A549 (cell line): ENCODE measurements at regions not wholly inside any gene's neighbourhood (a gene's known extent, or its start where the extent isn't known, plus 50 kb on each side); places are given as distances from the start of the nearest gene placed in this dataset.

Source experiments
- ATAC-seq, 2 experiments: fragments of 200-7000 bp in 1 of 2; fragments of >200 bp in 1 of 2; cut with Nextera tagmentation in 1 of 2; cut with Tn5 transposase in 1 of 2; 3 replicates each; pipeline versions ENCODE4 v1.8.0 to v1.9.1; 2018 to 2020; ENCODE audit warnings: mild to moderate bottlenecking in 1 of 2, moderate library complexity in 1 of 2
- CTCF ChIA-PET: fragments of 300-600 bp; sonication (Branson Sonifier 250); formaldehyde crosslinking; extraction: SDS; loops from one replicate; lab custom pipeline; 2021; ENCODE audit warnings: antibody characterized with exemption, inconsistent platforms; lab: Yijun Ruan, JAX
- POLR2A ChIA-PET: fragments of 350-600 bp; formaldehyde crosslinking; extraction: SDS; loops from one replicate; lab custom pipeline; 2021; ENCODE audit warnings: antibody characterized with exemption, inconsistent platforms; lab: Yijun Ruan, JAX
- DNase-seq, 2 experiments: peaks; one replicate each; pipeline versions ENCODE4 v3.0.0 to v3.0.0-alpha.2; 2011 to 2016; ENCODE audit warnings: low read depth in 1 of 2, low spot score in 1 of 2
- FAIRE-seq: peaks from 2 replicates; lab custom pipeline; 2011; peaks lifted over from hg19 to GRCh38; lab: Jason Lieb, UNC
- H3K27ac ChIP-seq, 2 experiments: fragments of >200 bp; sonication (Bioruptor Twin); formaldehyde crosslinking; 3 replicates each; pipeline ENCODE4 v1.5.1; 2016 to 2017
- H3K4me1 ChIP-seq: fragments of >200 bp; sonication (Bioruptor Twin); formaldehyde crosslinking; 3 replicates; pipeline ENCODE4 v1.6.1; 2016
- H3K4me2 ChIP-seq: fragments of >200 bp; sonication (Bioruptor Twin); formaldehyde crosslinking; 3 replicates; pipeline ENCODE4 v1.6.1; 2016
- H3K4me3 ChIP-seq: fragments of >200 bp; sonication (Bioruptor Twin); formaldehyde crosslinking; 3 replicates; pipeline ENCODE4 v1.5.1; 2016
- H3K9me3 ChIP-seq: fragments of >200 bp; sonication (Bioruptor Twin); formaldehyde crosslinking; 3 replicates; pipeline ENCODE4 v1.6.1; 2016
- CBX2 ChIP-seq: fragments of 200-600 bp; sonication (generic); IDR thresholded peaks from 2 replicates; pipeline ENCODE4 v1.6.1; 2016; ENCODE audit warnings: low read depth, mild to moderate bottlenecking, borderline replicate concordance
- CBX8 ChIP-seq: fragments of 200-600 bp; sonication (generic); IDR thresholded peaks from 2 replicates; pipeline ENCODE4 v1.6.1; 2016
- CHD2 ChIP-seq: fragments of 150-350 bp; IDR thresholded peaks from 2 replicates; pipeline ENCODE4 v1.6.1; 2014; ENCODE audit warnings: low read length; ENCODE audit not compliant: partially characterized antibody
- EHMT2 ChIP-seq: fragments of 200-600 bp; sonication (generic); IDR thresholded peaks from 2 replicates; pipeline ENCODE4 v1.6.1; 2016; ENCODE audit warnings: antibody characterized with exemption, low read depth, mild to moderate bottlenecking, moderate library complexity
- EP300 ChIP-seq, 2 experiments: fragments of >200 bp; sonication (Bioruptor Twin); formaldehyde crosslinking; IDR thresholded peaks; 2 replicates in 1 of 2; 3 replicates in 1 of 2; pipeline ENCODE4 v1.6.1; 2016 to 2017
- ESRRA ChIP-seq: fragments of 150-350 bp; IDR thresholded peaks from 2 replicates; pipeline ENCODE4 v1.6.1; 2014; ENCODE audit warnings: mild to moderate bottlenecking, low read length, borderline replicate concordance
- FOSB ChIP-seq: fragments of 250-450 bp; sonication (Bioruptor Pico); IDR thresholded peaks from 2 replicates; pipeline ENCODE4 v1.5.0; 2020; ENCODE audit warnings: mild to moderate bottlenecking, moderate library complexity
- FOSL2 ChIP-seq, 2 experiments: fragments of 450-650 bp in 1 of 2; fragments of >200 bp in 1 of 2; sonication (Bioruptor Twin) in 1 of 2; formaldehyde crosslinking; IDR thresholded peaks; 2 replicates each; pipeline versions ENCODE4 v1.5.0 to v1.6.1; 2016 to 2020; ENCODE audit warnings: mild to moderate bottlenecking in 1 of 2, moderate library complexity in 1 of 2
- FOXS1 ChIP-seq: fragments of 250-450 bp; sonication (Bioruptor Pico); IDR thresholded peaks from 2 replicates; pipeline ENCODE4 v1.5.0; 2020; ENCODE audit warnings: mild to moderate bottlenecking, moderate library complexity
- GATA3 ChIP-seq: IDR thresholded peaks from 2 replicates; pipeline ENCODE4 v1.6.1; 2012; ENCODE audit warnings: borderline replicate concordance
- HEYL ChIP-seq: fragments of 250-450 bp; sonication (Bioruptor Pico); IDR thresholded peaks from 2 replicates; pipeline ENCODE4 v1.8.0; 2021; ENCODE audit warnings: mild to moderate bottlenecking, moderate library complexity
- HOXA7 ChIP-seq: fragments of 250-450 bp; sonication (Bioruptor Pico); IDR thresholded peaks from 2 replicates; pipeline ENCODE4 v1.5.0; 2020; ENCODE audit warnings: mild to moderate bottlenecking, moderate library complexity
- HOXB5 ChIP-seq: fragments of 250-450 bp; sonication (Bioruptor Pico); IDR thresholded peaks from 2 replicates; pipeline ENCODE4 v1.5.0; 2020; ENCODE audit warnings: mild to moderate bottlenecking, moderate library complexity
- JUNB ChIP-seq: fragments of >200 bp; sonication (Bioruptor Twin); formaldehyde crosslinking; IDR thresholded peaks from 2 replicates; pipeline ENCODE4 v1.6.1; 2016
- KDM5A ChIP-seq: fragments of 200-600 bp; sonication (generic); IDR thresholded peaks from 2 replicates; pipeline ENCODE4 v1.6.1; 2016; ENCODE audit warnings: antibody characterized with exemption, mild to moderate bottlenecking
- NFE2L2 ChIP-seq: fragments of 150-350 bp; conservative IDR thresholded peaks from 2 replicates; pipeline ENCODE4 v1.6.1; 2014; ENCODE audit warnings: low read length
- NR3C1 ChIP-seq: fragments of >200 bp; sonication (Bioruptor Twin); formaldehyde crosslinking; IDR thresholded peaks from 3 replicates; pipeline ENCODE4 v1.6.1; 2017
- RAD21 ChIP-seq, 2 experiments: fragments of >200 bp in 1 of 2; sonication (Bioruptor Twin) in 1 of 2; formaldehyde crosslinking in 1 of 2; IDR thresholded peaks in 1 of 2; conservative IDR thresholded peaks in 1 of 2; 2 replicates in 1 of 2; 3 replicates in 1 of 2; pipeline ENCODE4 v1.6.1; 2012 to 2018; ENCODE audit warnings: inconsistent platforms in 1 of 2
- RCOR1 ChIP-seq: fragments of 150-350 bp; IDR thresholded peaks from 2 replicates; pipeline ENCODE4 v1.6.1; 2014; ENCODE audit warnings: antibody characterized with exemption, low read length, low read depth
- RFX5 ChIP-seq: fragments of 450-650 bp; IDR thresholded peaks from 2 replicates; pipeline ENCODE4 v1.7.1; 2014; ENCODE audit warnings: antibody characterized with exemption, mild to moderate bottlenecking, moderate library complexity
- RNF2 ChIP-seq: fragments of 200-600 bp; sonication (generic); IDR thresholded peaks from 2 replicates; pipeline ENCODE4 v1.6.1; 2016; ENCODE audit warnings: low read depth, mild to moderate bottlenecking, antibody characterized with exemption, moderate library complexity, borderline replicate concordance
- SMC3 ChIP-seq: fragments of >200 bp; sonication (Bioruptor Twin); formaldehyde crosslinking; IDR thresholded peaks from 3 replicates; pipeline ENCODE4 v1.6.1; 2018; ENCODE audit warnings: inconsistent platforms
- TFCP2L1 ChIP-seq: fragments of 250-450 bp; sonication (Bioruptor Pico); IDR thresholded peaks from 2 replicates; pipeline ENCODE4 v1.5.0; 2021; ENCODE audit warnings: mild to moderate bottlenecking
- TP53 ChIP-seq: fragments of 250-450 bp; sonication (Bioruptor Pico); IDR thresholded peaks from 2 replicates; pipeline ENCODE4 v1.5.0; 2021; ENCODE audit warnings: mild to moderate bottlenecking, moderate library complexity
- ZFP36 ChIP-seq: fragments of 450-650 bp; IDR thresholded peaks from 2 replicates; pipeline ENCODE4 v1.6.1; 2014; ENCODE audit warnings: borderline replicate concordance; ENCODE audit not compliant: partially characterized antibody
- ZSCAN20 ChIP-seq: fragments of 250-450 bp; sonication (Bioruptor Pico); IDR thresholded peaks from 2 replicates; pipeline ENCODE4 v1.8.0; 2022; ENCODE audit warnings: mild to moderate bottlenecking, moderate library complexity
- WGBS: methylation state at CpG from one replicate; pipeline ENCODE4 v1.1.6; 2017; ENCODE audit errors: missing lambda C conversion rate; 5-methylcytosine and 5-hydroxymethylcytosine counted together
- TF ChIP-seq, protein P1 (sequence below): fragments of >200 bp; sonication (Bioruptor Twin); formaldehyde crosslinking; IDR thresholded peaks from 3 replicates; pipeline ENCODE4 v1.5.1; 2016
- TF ChIP-seq, protein P2 (sequence below): fragments of 250-450 bp; sonication (Bioruptor Pico); IDR thresholded peaks from 2 replicates; pipeline ENCODE4 v1.5.0; 2020; ENCODE audit warnings: low read depth, mild to moderate bottlenecking, moderate library complexity
- TF ChIP-seq, protein P3 (sequence below): fragments of >200 bp; sonication (Bioruptor Twin); formaldehyde crosslinking; IDR thresholded peaks from 2 replicates; pipeline ENCODE4 v1.6.1; 2016

DNA sequence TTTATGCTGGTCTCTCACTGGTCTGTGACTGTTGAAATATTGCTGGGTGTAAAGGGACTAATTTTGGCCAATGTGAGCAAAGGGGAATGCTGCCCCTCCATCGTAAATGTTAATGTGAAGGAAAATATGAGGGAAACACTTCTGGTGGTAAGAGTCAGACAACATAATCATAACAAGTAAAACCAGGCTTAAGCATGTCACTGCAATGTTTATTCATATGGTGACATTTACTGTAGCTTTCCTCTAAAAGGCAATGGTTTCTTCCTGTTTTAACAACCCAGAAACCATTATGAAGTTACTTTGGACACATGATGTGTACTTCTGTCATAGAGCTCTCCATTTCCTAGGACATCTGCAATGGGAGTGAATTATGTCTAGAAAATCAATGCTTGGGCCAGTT lies 358.0 kb downstream of the LMO4 start:
- no peak for ATAC-seq
- no peaks in the 10 kb centered on the region for H3K4me1 ChIP-seq
- no peak overlapping the region for H3K4me3 ChIP-seq
- FAIRE-seq = no peak
- 89% methylated on average over 1 of the region's 1 CpG for WGBS
- H3K27ac ChIP-seq = no peak overlapping the region
- no peak overlapping the region for H3K4me2 ChIP-seq
- no peak for DNase-seq
- POLR2A ChIA-PET = no interaction called here
- no peaks in the 10 kb centered on the region for H3K9me3 ChIP-seq
- no peak for TF ChIP-seq FOSL2 (IDR thresholded peaks at IDR 0.05)
- TF ChIP-seq FOSL2 (CRISPR knock-in tag; IDR thresholded peaks at IDR 0.05) = no peak
- no peak for TF ChIP-seq CBX8
- no peak for TF ChIP-seq JUNB
- no peak for TF ChIP-seq CBX2
- TF ChIP-seq NFE2L2 = no peak
- no peak for TF ChIP-seq EHMT2
- no peak for TF ChIP-seq GATA3
- no peak for TF ChIP-seq HOXA7
- no peak for TF ChIP-seq TP53 (CRISPR knock-in tag)
- TF ChIP-seq KDM5A = no peak
- TF ChIP-seq FOSB = no peak
- no peak for TF ChIP-seq ZFP36
- no peak for TF ChIP-seq SMC3
- TF ChIP-seq CHD2 = no peak
- TF ChIP-seq ESRRA = no peak
- TF ChIP-seq, protein P1, sequence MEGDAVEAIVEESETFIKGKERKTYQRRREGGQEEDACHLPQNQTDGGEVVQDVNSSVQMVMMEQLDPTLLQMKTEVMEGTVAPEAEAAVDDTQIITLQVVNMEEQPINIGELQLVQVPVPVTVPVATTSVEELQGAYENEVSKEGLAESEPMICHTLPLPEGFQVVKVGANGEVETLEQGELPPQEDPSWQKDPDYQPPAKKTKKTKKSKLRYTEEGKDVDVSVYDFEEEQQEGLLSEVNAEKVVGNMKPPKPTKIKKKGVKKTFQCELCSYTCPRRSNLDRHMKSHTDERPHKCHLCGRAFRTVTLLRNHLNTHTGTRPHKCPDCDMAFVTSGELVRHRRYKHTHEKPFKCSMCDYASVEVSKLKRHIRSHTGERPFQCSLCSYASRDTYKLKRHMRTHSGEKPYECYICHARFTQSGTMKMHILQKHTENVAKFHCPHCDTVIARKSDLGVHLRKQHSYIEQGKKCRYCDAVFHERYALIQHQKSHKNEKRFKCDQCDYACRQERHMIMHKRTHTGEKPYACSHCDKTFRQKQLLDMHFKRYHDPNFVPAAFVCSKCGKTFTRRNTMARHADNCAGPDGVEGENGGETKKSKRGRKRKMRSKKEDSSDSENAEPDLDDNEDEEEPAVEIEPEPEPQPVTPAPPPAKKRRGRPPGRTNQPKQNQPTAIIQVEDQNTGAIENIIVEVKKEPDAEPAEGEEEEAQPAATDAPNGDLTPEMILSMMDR = no peak
- no peak for TF ChIP-seq RNF2
- CTCF ChIA-PET = no interaction called here

DNA sequence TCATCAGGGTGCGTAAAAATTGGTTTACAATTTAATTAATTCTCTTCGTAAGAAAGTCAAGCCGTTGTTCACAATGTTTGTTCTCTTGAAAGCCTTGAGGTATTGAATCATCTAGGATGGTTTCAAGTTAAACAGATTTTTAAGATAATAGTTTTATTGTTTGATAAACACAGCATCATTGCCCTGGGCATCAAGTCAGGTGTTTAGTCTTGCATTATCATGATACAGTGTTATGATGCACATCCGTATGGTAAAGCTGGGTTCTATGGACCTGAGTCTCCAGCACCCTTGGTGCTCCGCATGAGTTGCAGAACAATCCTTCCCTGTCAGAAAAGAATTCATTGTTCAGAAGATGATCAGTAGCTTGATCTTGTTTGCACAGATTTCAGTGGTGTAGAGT lies 359.5 kb downstream of the LMO4 start:
- CTCF ChIA-PET = interaction anchor here (1.1 kb wide), 1 partner anchor 9 kb away, joined by 3 read pairs; no protein-coding TSS in a partner anchor
- POLR2A ChIA-PET = no interaction called here
- no peak overlapping the region for H3K4me3 ChIP-seq
- H3K9me3 ChIP-seq = no peaks in the 10 kb centered on the region
- H3K4me2 ChIP-seq = no peak overlapping the region
- TF ChIP-seq TFCP2L1 = no peak
- TF ChIP-seq, protein P1 = no peak
- TF ChIP-seq FOXS1 (CRISPR knock-in tag) = no peak
- TF ChIP-seq NR3C1 = no peak
- TF ChIP-seq, protein P2, sequence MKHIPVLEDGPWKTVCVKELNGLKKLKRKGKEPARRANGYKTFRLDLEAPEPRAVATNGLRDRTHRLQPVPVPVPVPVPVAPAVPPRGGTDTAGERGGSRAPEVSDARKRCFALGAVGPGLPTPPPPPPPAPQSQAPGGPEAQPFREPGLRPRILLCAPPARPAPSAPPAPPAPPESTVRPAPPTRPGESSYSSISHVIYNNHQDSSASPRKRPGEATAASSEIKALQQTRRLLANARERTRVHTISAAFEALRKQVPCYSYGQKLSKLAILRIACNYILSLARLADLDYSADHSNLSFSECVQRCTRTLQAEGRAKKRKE (CRISPR knock-in tag) = no peak
- no peak for TF ChIP-seq TP53 (CRISPR knock-in tag)
- TF ChIP-seq ESRRA = no peak
- TF ChIP-seq RAD21 (conservative IDR thresholded peaks at IDR 0.05 in 1 of 2, IDR thresholded peaks at IDR 0.05 in 1 of 2) = no peak
- no peak for TF ChIP-seq ZSCAN20
- TF ChIP-seq HOXB5 = no peak
- no peak for TF ChIP-seq EP300 (IDR thresholded peaks at IDR 0.05)
- TF ChIP-seq HEYL (CRISPR knock-in tag) = no peak
- TF ChIP-seq RCOR1 = no peak
- no peak for TF ChIP-seq CBX8
- TF ChIP-seq RFX5 = no peak
- TF ChIP-seq, protein P3, sequence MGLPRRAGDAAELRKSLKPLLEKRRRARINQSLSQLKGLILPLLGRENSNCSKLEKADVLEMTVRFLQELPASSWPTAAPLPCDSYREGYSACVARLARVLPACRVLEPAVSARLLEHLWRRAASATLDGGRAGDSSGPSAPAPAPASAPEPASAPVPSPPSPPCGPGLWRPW = no peak
- TF ChIP-seq, all 56 proteins: peak for 0
- 86% methylated on average over 5 of the region's 5 CpGs for WGBS
- FAIRE-seq = no peak
- Histone ChIP-seq H3K4me1 (no peaks in the 10 kb centered on the region), H3K27ac (no peak overlapping the region)
- no peak for DNase-seq
- no peak for ATAC-seq
